H1 (cell line): ENCODE measurements at regions not wholly inside any gene's neighbourhood (a gene's known extent, or its start where the extent isn't known, plus 50 kb on each side); places are given as distances from the start of the nearest gene placed in this dataset.

ENCODE experiments used
- CTCF ChIA-PET: fragments of 300-600 bp; sonication (Branson Sonifier 250); formaldehyde crosslinking; loops from one replicate; lab custom pipeline; 2021; ENCODE audit not compliant: partially characterized antibody; lab: Charles Lee
- POLR2A ChIA-PET: fragments of 300-600 bp; sonication (Branson Sonifier 250); formaldehyde crosslinking; loops from one replicate; lab custom pipeline; 2021; ENCODE audit warnings: inconsistent platforms; ENCODE audit not compliant: partially characterized antibody; lab: Charles Lee
- DNase-seq, 2 experiments: peaks; one replicate each; pipeline versions ENCODE4 v3.0.0 to v3.0.0-alpha.2; 2010 to 2022; ENCODE audit warnings: low spot score in 2 of 2, low read depth in 1 of 2, mixed read lengths in 1 of 2
- FAIRE-seq: peaks from 2 replicates; lab custom pipeline; 2011; peaks lifted over from hg19 to GRCh38; lab: Jason Lieb, UNC
- H2AFZ ChIP-seq: 2 replicates; pipeline ENCODE4 v1.8.1; 2012; ENCODE audit warnings: low read length, inconsistent platforms
- H2AK5ac ChIP-seq: 2 replicates; pipeline ENCODE4 v1.6.1; 2013; ENCODE audit warnings: low read depth, low read length
- H2BK120ac ChIP-seq: replicated peaks from 2 replicates; pipeline ENCODE3; 2013; ENCODE audit warnings: low read depth, low read length, inconsistent platforms
- H2BK12ac ChIP-seq: 2 replicates; pipeline ENCODE4 v1.6.1; 2013; ENCODE audit warnings: low read depth, low read length
- H2BK15ac ChIP-seq: 2 replicates; pipeline ENCODE4 v1.6.1; 2013; ENCODE audit warnings: low read length
- H2BK20ac ChIP-seq: 2 replicates; pipeline ENCODE4 v1.6.1; 2013; ENCODE audit warnings: low read length
- H2BK5ac ChIP-seq: 2 replicates; pipeline ENCODE4 v1.6.1; 2013; ENCODE audit warnings: low read depth, low read length
- H3K14ac ChIP-seq: 2 replicates; pipeline ENCODE4 v1.6.1; 2013; ENCODE audit warnings: inconsistent platforms; ENCODE audit not compliant: insufficient read length
- H3K18ac ChIP-seq: 2 replicates; pipeline ENCODE4 v1.6.1; 2013; ENCODE audit warnings: low read length; ENCODE audit errors: extremely low read depth
- H3K23ac ChIP-seq: 2 replicates; pipeline ENCODE4 v1.6.1; 2013; ENCODE audit warnings: inconsistent platforms; ENCODE audit not compliant: insufficient read length
- H3K23me2 ChIP-seq: 2 replicates; pipeline ENCODE4 v1.6.1; 2013; ENCODE audit warnings: low read depth, low read length
- H3K27ac ChIP-seq: 2 replicates; pipeline ENCODE4 v1.6.1; 2011; ENCODE audit warnings: low read depth, low read length, inconsistent platforms
- H3K27me3 ChIP-seq, 4 experiments: replicated peaks in 1 of 4; 1 replicate in 1 of 4; 2 replicates in 3 of 4; pipeline versions ENCODE4 v1.6.1 to v1.8.1; 2011 to 2013; ENCODE audit warnings: low read length in 3 of 4, mild to moderate bottlenecking in 3 of 4, inconsistent platforms in 2 of 4, mixed read lengths in 2 of 4, moderate library complexity in 1 of 4; ENCODE audit not compliant: control insufficient read depth in 3 of 4, insufficient read depth in 3 of 4; ENCODE audit errors: extremely low read depth in 1 of 4
- H3K36me3 ChIP-seq, 4 experiments: 2 replicates each; pipeline versions ENCODE4 v1.6.1 to v1.8.1; 2011 to 2013; ENCODE audit warnings: mild to moderate bottlenecking in 4 of 4, low read length in 3 of 4, moderate library complexity in 2 of 4, control low read depth in 1 of 4, inconsistent platforms in 1 of 4; ENCODE audit not compliant: insufficient read depth in 4 of 4, control insufficient read depth in 2 of 4
- H3K4ac ChIP-seq: replicated peaks from 2 replicates; pipeline ENCODE3; 2013; ENCODE audit warnings: low read length, low read depth, mixed read lengths, inconsistent platforms; ENCODE audit not compliant: insufficient read length
- H3K4me1 ChIP-seq, 4 experiments: replicated peaks in 1 of 4; 1 replicate in 1 of 4; 2 replicates in 3 of 4; pipeline versions ENCODE4 v1.6.1 to v1.8.1; 2011 to 2013; ENCODE audit warnings: low read length in 3 of 4, inconsistent platforms in 2 of 4, mixed read lengths in 1 of 4; ENCODE audit not compliant: insufficient read depth in 4 of 4, control insufficient read depth in 3 of 4
- H3K4me2 ChIP-seq, 2 experiments: 2 replicates each; pipeline versions ENCODE4 v1.6.1 to v1.8.1; 2011 to 2013; ENCODE audit warnings: low read depth in 2 of 2, low read length in 2 of 2, control low read depth in 1 of 2, inconsistent platforms in 1 of 2, mild to moderate bottlenecking in 1 of 2; ENCODE audit not compliant: insufficient read depth in 1 of 2
- H3K4me3 ChIP-seq, 4 experiments: fragments of 200-600, 300-600 bp in 1 of 4; sonication (generic), shearing (Covaris generic), sonication (Bioruptor Twin) in 1 of 4; 2 replicates each; pipeline versions ENCODE4 v1.5.1 to v1.8.1; 2011 to 2016; ENCODE audit warnings: low read length in 4 of 4, low read depth in 3 of 4, control low read depth in 2 of 4, inconsistent platforms in 2 of 4, mild to moderate bottlenecking in 2 of 4, mixed read lengths in 1 of 4, moderate library complexity in 1 of 4; ENCODE audit not compliant: insufficient read depth in 2 of 4; ENCODE audit errors: extremely low read depth in 1 of 4
- H3K56ac ChIP-seq: replicated peaks from 2 replicates; pipeline ENCODE3; 2013; ENCODE audit warnings: low read depth, mild to moderate bottlenecking, mixed read lengths, low read length, inconsistent platforms; ENCODE audit not compliant: insufficient read length
- H3K79me1 ChIP-seq: 2 replicates; pipeline ENCODE4 v1.6.1; 2013; ENCODE audit warnings: low read depth, low read length, control low read depth
- H3K79me2 ChIP-seq, 2 experiments: 2 replicates each; pipeline versions ENCODE4 v1.6.1 to v1.8.1; 2012 to 2013; ENCODE audit warnings: low read length in 2 of 2, mild to moderate bottlenecking in 2 of 2, inconsistent platforms in 1 of 2; ENCODE audit not compliant: insufficient read depth in 2 of 2, control insufficient read depth in 1 of 2
- H3K9ac ChIP-seq, 4 experiments: replicated peaks in 1 of 4; 1 replicate in 1 of 4; 2 replicates in 3 of 4; pipeline versions ENCODE4 v1.6.1 to v1.8.1; 2011 to 2013; ENCODE audit warnings: low read depth in 3 of 4, low read length in 3 of 4, control low read depth in 2 of 4, mild to moderate bottlenecking in 2 of 4, moderate library complexity in 2 of 4, inconsistent platforms in 1 of 4; ENCODE audit errors: extremely low read depth in 1 of 4
- H3K9me3 ChIP-seq, 2 experiments: 2 replicates each; pipeline versions ENCODE4 v1.6.1 to v1.8.1; 2012 to 2013; ENCODE audit warnings: mild to moderate bottlenecking in 2 of 2, moderate library complexity in 2 of 2, control low read depth in 1 of 2, inconsistent platforms in 1 of 2, low read depth in 1 of 2, low read length in 1 of 2, mixed read lengths in 1 of 2; ENCODE audit not compliant: insufficient read depth in 2 of 2
- H4K20me1 ChIP-seq, 2 experiments: replicated peaks in 1 of 2; 2 replicates each; pipeline versions ENCODE3 to v1.8.1; 2011 to 2013; ENCODE audit warnings: inconsistent platforms in 2 of 2, low read length in 2 of 2, mild to moderate bottlenecking in 1 of 2; ENCODE audit not compliant: insufficient read depth in 2 of 2, control insufficient read depth in 1 of 2
- H4K5ac ChIP-seq: 2 replicates; pipeline ENCODE4 v1.6.1; 2013; ENCODE audit warnings: low read length, low read depth, mixed read lengths, inconsistent platforms; ENCODE audit not compliant: insufficient read length
- H4K8ac ChIP-seq: 2 replicates; pipeline ENCODE4 v1.8.0; 2013; ENCODE audit warnings: mild to moderate bottlenecking, moderate library complexity, low read length, inconsistent platforms; ENCODE audit not compliant: insufficient read depth; ENCODE audit errors: extremely low read depth
- H4K91ac ChIP-seq: replicated peaks from 2 replicates; pipeline ENCODE3; 2013; ENCODE audit warnings: low read length, mixed read lengths, inconsistent platforms; ENCODE audit not compliant: insufficient read length
- SP4 ChIP-seq: IDR thresholded peaks from 2 replicates; pipeline ENCODE4 v1.6.1; 2012; ENCODE audit warnings: low read length, inconsistent platforms
- WGBS, 2 experiments: shearing (Covaris generic) in 1 of 2; methylation state at CpG; one replicate each; pipeline versions ENCODE4 v1.1.6 to v1.1.7; 2013 to 2015; ENCODE audit warnings: low lambda C conversion rate in 2 of 2, mixed read lengths in 2 of 2, inconsistent platforms in 1 of 2, low coverage in 1 of 2, missing lambda C conversion rate in 1 of 2; ENCODE audit not compliant: insufficient replicate concordance in 2 of 2, insufficient coverage in 1 of 2, insufficient read length in 1 of 2; ENCODE audit errors: extremely low coverage in 1 of 2, missing lambda C conversion rate in 1 of 2; 5-methylcytosine and 5-hydroxymethylcytosine counted together

DNA sequence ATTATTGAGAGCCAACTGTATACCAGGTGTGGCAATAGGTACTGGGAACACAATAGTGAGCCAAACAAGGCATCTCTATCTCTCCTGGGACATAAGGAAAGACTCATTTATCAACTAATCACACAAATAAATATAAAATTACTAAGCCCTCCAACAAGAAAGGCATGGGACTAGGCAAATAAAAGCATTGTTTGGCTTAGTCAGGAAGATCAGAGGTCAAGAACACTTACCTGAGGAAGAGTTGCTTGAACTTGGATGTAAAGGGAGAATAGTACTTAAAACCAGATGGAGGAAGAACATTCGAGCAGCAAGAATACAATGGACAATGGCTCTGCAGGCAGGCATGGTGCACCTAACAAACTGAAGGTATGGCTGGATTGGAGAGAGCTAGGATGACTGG is 300.7 kb downstream of the WDR72 start:
- no peak overlapping the region for H3K14ac ChIP-seq
- H2BK5ac ChIP-seq, result no peak overlapping the region
- no peak overlapping the region for H3K4me2 ChIP-seq
- ChIA-PET CTCF (no interaction called here), POLR2A (no interaction called here)
- H3K23me2 ChIP-seq, result no peaks in the 10 kb centered on the region
- no peak overlapping the region for H2BK12ac ChIP-seq
- H3K27me3 ChIP-seq, result no peaks in the 10 kb centered on the region
- no peak for DNase-seq
- no peak overlapping the region for H3K9ac ChIP-seq
- no peak overlapping the region for H2AK5ac ChIP-seq
- no peak overlapping the region for H3K4me3 ChIP-seq
- H2BK120ac ChIP-seq, result no peak overlapping the region
- peaks cover 0 to 3% (median 0%) of the 10 kb centered on the region in 4 experiments; a peak in 3 of 7 replicates for H3K4me1 ChIP-seq
- no peak overlapping the region for H3K4ac ChIP-seq
- H3K9me3 ChIP-seq, result no peaks in the 10 kb centered on the region
- FAIRE-seq, result no peak
- no peak overlapping the region for H3K56ac ChIP-seq
- H3K79me1 ChIP-seq, result no peaks in the 10 kb centered on the region
- no peak overlapping the region for H3K27ac ChIP-seq
- H3K18ac ChIP-seq, result no peak overlapping the region
- H4K5ac ChIP-seq, result no peak overlapping the region
- no peaks in the 10 kb centered on the region for H4K20me1 ChIP-seq
- H2AFZ ChIP-seq, result no peak overlapping the region
- no peak overlapping the region for H4K8ac ChIP-seq
- no peak overlapping the region for H2BK20ac ChIP-seq
- H3K23ac ChIP-seq, result no peak overlapping the region
- no peaks in the 10 kb centered on the region for H3K36me3 ChIP-seq
- WGBS, 2 experiments, result 90% methylated on average over 1 of the region's 1 CpG; no CpG with 5 or more reads in 1 of the 2 experiments
- no peak overlapping the region for H4K91ac ChIP-seq
- H3K79me2 ChIP-seq, result no peaks in the 10 kb centered on the region
- no peak overlapping the region for H2BK15ac ChIP-seq
- no peak for TF ChIP-seq SP4
